H9 (cell line): ENCODE measurements at regions not wholly inside any gene's neighbourhood (a gene's known extent, or its start where the extent isn't known, plus 50 kb on each side); places are given as distances from the start of the nearest gene placed in this dataset.

Source experiments
- DNase-seq: peaks from one replicate; pipeline ENCODE4 v3.0.0-alpha.2; 2017
- H2AFZ ChIP-seq: one replicate; pipeline ENCODE4 v1.6.1; 2013; ENCODE audit warnings: mild to moderate bottlenecking, low read length, control low read depth, moderate library complexity
- H2AK5ac ChIP-seq: 2 replicates; pipeline ENCODE4 v1.6.1; 2013; ENCODE audit warnings: low read length, control low read depth, mixed read lengths; ENCODE audit not compliant: insufficient read length
- H2BK120ac ChIP-seq: one replicate; pipeline ENCODE4 v1.6.1; 2013; ENCODE audit warnings: low read depth, mild to moderate bottlenecking, low read length, control low read depth, inconsistent platforms; ENCODE audit not compliant: poor library complexity, severe bottlenecking
- H2BK12ac ChIP-seq: 2 replicates; pipeline ENCODE4 v1.6.1; 2013; ENCODE audit warnings: low read length, control low read depth, mixed read lengths, low read depth; ENCODE audit not compliant: insufficient read length
- H2BK15ac ChIP-seq: 2 replicates; pipeline ENCODE4 v1.6.1; 2013; ENCODE audit warnings: low read depth, low read length, control low read depth
- H2BK20ac ChIP-seq: one replicate; pipeline ENCODE4 v1.6.1; 2013; ENCODE audit warnings: low read depth, mild to moderate bottlenecking, low read length, control low read depth, inconsistent platforms; ENCODE audit not compliant: poor library complexity, severe bottlenecking
- H2BK5ac ChIP-seq: 2 replicates; pipeline ENCODE4 v1.6.1; 2013; ENCODE audit warnings: low read length, control low read depth, mixed read lengths; ENCODE audit not compliant: insufficient read length
- H3K14ac ChIP-seq: 2 replicates; pipeline ENCODE4 v1.6.1; 2013; ENCODE audit warnings: low read length, control low read depth; ENCODE audit not compliant: insufficient read depth
- H3K18ac ChIP-seq: 2 replicates; pipeline ENCODE4 v1.6.1; 2013; ENCODE audit warnings: low read depth, mild to moderate bottlenecking, mixed read lengths, low read length, control low read depth; ENCODE audit not compliant: insufficient read length
- H3K23ac ChIP-seq: 2 replicates; pipeline ENCODE4 v1.6.1; 2013; ENCODE audit warnings: low read length, control low read depth, mixed read lengths, low read depth; ENCODE audit not compliant: insufficient read length
- H3K23me2 ChIP-seq: 2 replicates; pipeline ENCODE4 v1.6.1; 2013; ENCODE audit warnings: low read depth, mild to moderate bottlenecking, mixed read lengths, low read length, control low read depth; ENCODE audit not compliant: insufficient read length, poor library complexity, severe bottlenecking
- H3K27ac ChIP-seq: 2 replicates; pipeline ENCODE4 v1.5.1; 2013; ENCODE audit warnings: low read length, control low read depth, mixed read lengths, low read depth; ENCODE audit not compliant: insufficient read length
- H3K27me3 ChIP-seq: 2 replicates; pipeline ENCODE4 v1.6.1; 2013; ENCODE audit warnings: low read length, control low read depth, inconsistent platforms; ENCODE audit not compliant: insufficient read depth
- H3K4ac ChIP-seq: 2 replicates; pipeline ENCODE4 v1.6.1; 2013; ENCODE audit warnings: low read depth, mild to moderate bottlenecking, control low read depth, inconsistent platforms, low read length, moderate library complexity
- H3K4me1 ChIP-seq: 2 replicates; pipeline ENCODE4 v1.6.1; 2013; ENCODE audit warnings: low read length, control low read depth, inconsistent platforms; ENCODE audit not compliant: insufficient read depth
- H3K4me2 ChIP-seq: 2 replicates; pipeline ENCODE4 v1.6.1; 2013; ENCODE audit warnings: low read length, control low read depth, mixed read lengths; ENCODE audit not compliant: insufficient read length, insufficient read depth
- H3K56ac ChIP-seq: 2 replicates; pipeline ENCODE4 v1.6.1; 2013; ENCODE audit warnings: low read depth, mild to moderate bottlenecking, mixed read lengths, low read length, control low read depth; ENCODE audit not compliant: insufficient read length
- H3K79me1 ChIP-seq: 2 replicates; pipeline ENCODE4 v1.6.1; 2013; ENCODE audit warnings: low read depth, mild to moderate bottlenecking, moderate library complexity, low read length, control low read depth, inconsistent platforms; ENCODE audit not compliant: insufficient read depth, poor library complexity, severe bottlenecking
- H3K79me2 ChIP-seq: 2 replicates; pipeline ENCODE4 v1.6.1; 2013; ENCODE audit warnings: low read length, control low read depth, inconsistent platforms; ENCODE audit not compliant: insufficient read depth
- H3K9ac ChIP-seq: 2 replicates; pipeline ENCODE4 v1.6.1; 2013; ENCODE audit warnings: low read length, control low read depth, mixed read lengths; ENCODE audit not compliant: insufficient read length; ENCODE audit errors: extremely low read depth
- H3K9me3 ChIP-seq: one replicate; pipeline ENCODE4 v1.6.1; 2013; ENCODE audit warnings: low read depth, low read length, inconsistent platforms; ENCODE audit not compliant: control insufficient read depth
- H3T11ph ChIP-seq: one replicate; pipeline ENCODE4 v1.6.1; 2013; ENCODE audit warnings: mild to moderate bottlenecking, low read length, control low read depth, inconsistent platforms
- H4K20me1 ChIP-seq: one replicate; pipeline ENCODE4 v1.6.1; 2013; ENCODE audit not compliant: control insufficient read depth, insufficient read length, insufficient read depth
- H4K5ac ChIP-seq: 2 replicates; pipeline ENCODE4 v1.6.1; 2013; ENCODE audit warnings: low read depth, mild to moderate bottlenecking, mixed read lengths, low read length, control low read depth; ENCODE audit not compliant: insufficient read length
- H4K8ac ChIP-seq: replicated peaks from 2 replicates; pipeline ENCODE4 v1.6.1; 2013; ENCODE audit warnings: low read length, control low read depth, mixed read lengths, low read depth; ENCODE audit not compliant: insufficient read length
- H4K91ac ChIP-seq: 2 replicates; pipeline ENCODE4 v1.6.1; 2013; ENCODE audit warnings: low read depth, mild to moderate bottlenecking, moderate library complexity, mixed read lengths, low read length, control low read depth; ENCODE audit not compliant: insufficient read length
- H3K27ac Mint-ChIP-seq, 3 experiments: 2 replicates in 2 of 3; 3 replicates in 1 of 3; pipeline ENCODE4 v1.8.0; 2020 to 2021; ENCODE audit warnings: mixed read lengths in 3 of 3, mild to moderate bottlenecking in 1 of 3, moderate library complexity in 1 of 3
- H3K27me3 Mint-ChIP-seq: 2 replicates; pipeline ENCODE4 v1.8.0; 2021; ENCODE audit warnings: low read depth, mild to moderate bottlenecking, moderate library complexity, mixed read lengths
- H3K36me3 Mint-ChIP-seq, 3 experiments: 2 replicates in 2 of 3; 3 replicates in 1 of 3; pipeline ENCODE4 v1.8.0; 2020 to 2021; ENCODE audit warnings: low read depth in 3 of 3, mixed read lengths in 3 of 3; ENCODE audit not compliant: insufficient read depth in 1 of 3
- H3K4me1 Mint-ChIP-seq, 2 experiments: 2 replicates each; pipeline ENCODE4 v1.8.0; 2020; ENCODE audit warnings: mixed read lengths in 2 of 2
- H3K4me3 Mint-ChIP-seq, 2 experiments: 2 replicates in 1 of 2; 3 replicates in 1 of 2; pipeline ENCODE4 v1.8.0; 2020 to 2021; ENCODE audit warnings: mild to moderate bottlenecking in 2 of 2, mixed read lengths in 2 of 2, moderate library complexity in 1 of 2
- H3K9me3 Mint-ChIP-seq, 2 experiments: 2 replicates in 1 of 2; 3 replicates in 1 of 2; pipeline ENCODE4 v1.8.0; 2020; ENCODE audit warnings: mild to moderate bottlenecking in 2 of 2, mixed read lengths in 2 of 2, moderate library complexity in 1 of 2
- whole genome bisulfite sequencing: extraction: QIAGEN DNeasy Blood & Tissue Kit; methylation state at CpG from one replicate; pipeline ENCODE4 v1.1.7; 2013; ENCODE audit warnings: missing lambda C conversion rate, low lambda C conversion rate, mixed read lengths; ENCODE audit not compliant: insufficient read length; ENCODE audit errors: extremely low coverage; 5-methylcytosine and 5-hydroxymethylcytosine counted together
- TF ChIP-seq, protein P1 (sequence below): fragments of 200-600 bp; sonication (generic); conservative IDR thresholded peaks from 3 replicates; pipeline ENCODE4 v1.8.0; 2021; ENCODE audit warnings: antibody characterized with exemption, mild to moderate bottlenecking

DNA sequence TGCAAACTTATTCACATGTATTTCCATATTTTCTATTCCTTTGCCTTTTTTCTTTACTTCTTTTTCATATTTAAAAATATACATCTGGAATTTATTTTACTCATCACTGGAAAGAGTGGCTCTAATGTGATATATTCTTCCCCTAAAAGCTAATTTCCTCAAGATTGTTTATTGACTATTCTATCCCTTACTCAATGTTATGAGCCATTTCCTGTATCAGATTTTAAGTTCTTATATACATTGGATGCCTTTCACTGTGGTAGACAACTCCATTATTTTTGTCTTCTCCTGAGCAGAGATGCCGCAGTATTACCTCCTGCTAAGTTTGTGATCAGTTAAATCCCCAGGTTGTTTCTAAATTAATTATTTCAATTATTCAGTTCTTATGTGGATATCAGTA lies 418.4 kb upstream of the JAG1 start:
- H3K4me1 ChIP-seq: 0 out of 2 replicates have a peak, but pooled peaks cover 2% of the 10 kb centered on the region
- H3K27ac Mint-ChIP-seq: no peak overlapping the region

More for the DNA sequence above, 418.4 kb upstream of the JAG1 start:
- Histone ChIP-seq H3K27ac (no peak overlapping the region), H2BK5ac (no peak overlapping the region), H3K9me3 (no peaks in the 10 kb centered on the region), H2BK15ac (no peak overlapping the region), H3K79me2 (no peaks in the 10 kb centered on the region), H2AK5ac (no peak overlapping the region), H3K14ac (no peak overlapping the region), H4K5ac (no peak overlapping the region), H3K27me3 (no peaks in the 10 kb centered on the region), H3K56ac (no peak overlapping the region), H3T11ph (no peak overlapping the region), H4K91ac (no peak overlapping the region), H3K4ac (no peak overlapping the region), H2BK120ac (no peak overlapping the region), H2AFZ (no peak overlapping the region), H3K23me2 (no peaks in the 10 kb centered on the region), H3K79me1 (no peaks in the 10 kb centered on the region), H3K18ac (no peak overlapping the region), H4K8ac (no peak overlapping the region), H3K9ac (no peak overlapping the region), H3K23ac (no peak overlapping the region), H4K20me1 (no peaks in the 10 kb centered on the region), H3K4me2 (no peak overlapping the region), H2BK20ac (no peak overlapping the region), H2BK12ac (no peak overlapping the region)
- peaks cover 5 to 8% of the 10 kb centered on the region in 2 experiments for H3K4me1 Mint-ChIP-seq
- H3K36me3 Mint-ChIP-seq: peaks cover 0 to 5% (median 0%) of the 10 kb centered on the region in 3 experiments; a peak in 2 of 7 replicates
- H3K4me3 Mint-ChIP-seq: no peak overlapping the region
- no peak for DNase-seq
- WGBS: no CpG with 5 or more reads among the region's 1 CpG
- no peaks in the 10 kb centered on the region for H3K27me3 Mint-ChIP-seq
- H3K9me3 Mint-ChIP-seq: 0 out of 5 replicates have a peak, but pooled peaks cover 0 to 3% of the 10 kb centered on the region in 2 experiments
- TF ChIP-seq, protein P1, sequence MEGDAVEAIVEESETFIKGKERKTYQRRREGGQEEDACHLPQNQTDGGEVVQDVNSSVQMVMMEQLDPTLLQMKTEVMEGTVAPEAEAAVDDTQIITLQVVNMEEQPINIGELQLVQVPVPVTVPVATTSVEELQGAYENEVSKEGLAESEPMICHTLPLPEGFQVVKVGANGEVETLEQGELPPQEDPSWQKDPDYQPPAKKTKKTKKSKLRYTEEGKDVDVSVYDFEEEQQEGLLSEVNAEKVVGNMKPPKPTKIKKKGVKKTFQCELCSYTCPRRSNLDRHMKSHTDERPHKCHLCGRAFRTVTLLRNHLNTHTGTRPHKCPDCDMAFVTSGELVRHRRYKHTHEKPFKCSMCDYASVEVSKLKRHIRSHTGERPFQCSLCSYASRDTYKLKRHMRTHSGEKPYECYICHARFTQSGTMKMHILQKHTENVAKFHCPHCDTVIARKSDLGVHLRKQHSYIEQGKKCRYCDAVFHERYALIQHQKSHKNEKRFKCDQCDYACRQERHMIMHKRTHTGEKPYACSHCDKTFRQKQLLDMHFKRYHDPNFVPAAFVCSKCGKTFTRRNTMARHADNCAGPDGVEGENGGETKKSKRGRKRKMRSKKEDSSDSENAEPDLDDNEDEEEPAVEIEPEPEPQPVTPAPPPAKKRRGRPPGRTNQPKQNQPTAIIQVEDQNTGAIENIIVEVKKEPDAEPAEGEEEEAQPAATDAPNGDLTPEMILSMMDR: no peak
